ENCODE measurements at regions not wholly inside any gene's neighbourhood (a gene's known extent, or its start where the extent isn't known, plus 50 kb on each side); places are given as distances from the start of the nearest gene placed in this dataset.

- no peak for DNase-seq (ENCODE audit: low spot score)
Measured at GRCh38 chr3:44056446-44057240, 185.0 kb upstream of the TOPAZ1 start.

- no peak for DNase-seq (ENCODE audit: low spot score)
Measured at GRCh38 chr3:44058022-44058867, 183.4 kb upstream of the TOPAZ1 start.

GRCh38 chr3:44058868-44059203 is 182.8 kb upstream of the TOPAZ1 start:
- DNase-seq (ENCODE audit: low spot score), result no peak

DNA sequence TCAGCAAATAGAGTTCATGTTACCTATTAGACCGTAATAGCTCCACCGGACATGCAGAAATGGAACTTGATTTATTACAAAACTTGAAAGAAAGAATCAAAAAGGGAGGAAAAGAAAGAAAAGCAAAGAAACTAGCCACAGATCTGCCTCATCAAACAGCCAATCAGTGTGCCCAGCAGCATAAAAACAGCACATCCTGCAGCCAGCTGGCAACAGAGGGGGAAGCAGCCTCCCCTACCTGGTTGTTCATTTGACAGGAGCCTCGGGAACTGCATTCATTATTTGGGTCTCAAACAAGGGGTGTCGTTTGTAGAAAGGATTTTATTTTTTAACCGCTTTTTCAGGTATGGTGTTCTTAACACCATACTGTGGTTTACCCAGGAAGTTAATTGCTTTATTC is 181.5 kb upstream of the TOPAZ1 start:
- DNase-seq (ENCODE audit: low spot score), result no peak

DNA sequence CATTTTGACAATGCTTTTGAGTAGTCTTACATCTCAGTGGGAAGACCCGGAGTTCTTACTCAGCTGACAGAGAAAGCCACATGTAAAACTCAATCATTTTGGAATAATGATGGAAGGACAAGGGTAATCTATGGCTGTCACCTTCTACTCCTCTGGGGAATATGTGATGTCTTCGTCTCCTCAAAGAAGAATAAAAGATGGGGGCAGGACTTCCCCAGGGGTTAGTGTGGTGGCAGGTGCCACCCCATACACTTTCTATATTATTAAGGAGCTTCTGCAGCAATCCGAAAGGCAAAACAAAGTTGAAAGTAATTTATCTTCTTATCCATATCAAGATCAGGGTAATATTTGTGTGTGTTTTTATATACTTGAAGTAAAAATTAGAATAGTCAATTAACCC is 180.4 kb upstream of the TOPAZ1 start:
- no peak for DNase-seq (ENCODE audit: low spot score)

- no peak for DNase-seq (ENCODE audit: low spot score)
Measured at GRCh38 chr3:44061961-44062360, 179.7 kb upstream of the TOPAZ1 start.

DNA sequence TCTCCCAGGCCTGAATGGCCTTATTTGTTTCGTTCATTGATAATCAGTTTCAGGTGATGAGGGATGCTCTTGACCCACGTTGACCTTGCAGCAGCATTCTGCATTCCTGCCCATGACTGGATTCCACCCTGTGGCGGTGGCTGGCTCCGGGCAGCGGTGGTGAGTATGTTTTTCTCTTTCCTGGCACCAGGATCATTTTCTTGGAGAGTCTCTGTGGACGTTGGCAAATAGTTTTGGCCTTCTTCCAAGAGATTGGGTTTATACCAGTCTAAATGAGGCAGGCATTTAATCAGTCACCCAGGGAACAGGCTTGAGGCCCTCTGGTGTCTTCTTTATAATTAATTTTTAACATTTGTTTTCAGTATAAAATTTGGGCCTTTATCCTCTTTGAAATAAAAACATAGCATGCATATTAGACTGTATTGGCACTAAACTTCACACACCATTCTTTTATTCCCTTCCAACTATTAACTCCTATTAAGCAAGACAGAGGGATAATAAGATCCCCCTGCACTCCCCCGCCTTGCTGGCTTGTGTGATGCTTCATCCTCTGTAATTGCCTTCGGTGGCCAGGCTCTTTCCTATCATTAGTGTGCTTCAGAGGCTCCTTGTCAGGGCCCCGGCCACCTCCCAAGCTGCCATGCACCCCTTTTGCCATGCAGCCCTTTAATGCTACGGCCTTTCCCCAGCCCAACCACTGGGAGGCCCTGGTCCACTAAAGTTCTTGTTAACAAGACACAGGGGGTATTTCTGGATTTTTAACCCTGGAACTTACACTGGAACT is 176.2 kb upstream of the TOPAZ1 start:
- DNase-seq (ENCODE audit: low spot score), result no peak

- no peak for DNase-seq (ENCODE audit: low spot score)
Measured at GRCh38 chr3:44066806-44067205, 174.9 kb upstream of the TOPAZ1 start.

DNA sequence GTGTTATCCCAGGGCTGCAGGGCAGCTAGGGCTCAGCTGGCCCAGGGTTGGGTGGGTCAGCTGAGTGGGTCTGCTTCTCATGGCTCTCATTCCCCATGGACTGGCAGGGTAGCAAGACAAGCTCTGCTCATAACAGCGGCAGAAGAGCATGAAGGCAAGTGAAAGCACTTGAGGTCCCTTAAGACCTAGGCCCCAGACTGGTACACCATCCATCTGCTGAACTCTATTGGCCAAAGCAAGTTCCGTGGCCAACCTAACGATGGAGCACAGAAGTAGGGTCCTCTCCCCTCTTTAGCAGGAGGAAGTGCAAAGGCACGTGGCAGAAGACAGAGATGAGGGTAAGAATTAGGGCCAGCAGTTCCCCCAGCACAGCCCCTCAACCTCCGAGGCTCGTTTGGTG is 174.3 kb upstream of the TOPAZ1 start:
- DNase-seq (ENCODE audit: low spot score), result no peak

DNA sequence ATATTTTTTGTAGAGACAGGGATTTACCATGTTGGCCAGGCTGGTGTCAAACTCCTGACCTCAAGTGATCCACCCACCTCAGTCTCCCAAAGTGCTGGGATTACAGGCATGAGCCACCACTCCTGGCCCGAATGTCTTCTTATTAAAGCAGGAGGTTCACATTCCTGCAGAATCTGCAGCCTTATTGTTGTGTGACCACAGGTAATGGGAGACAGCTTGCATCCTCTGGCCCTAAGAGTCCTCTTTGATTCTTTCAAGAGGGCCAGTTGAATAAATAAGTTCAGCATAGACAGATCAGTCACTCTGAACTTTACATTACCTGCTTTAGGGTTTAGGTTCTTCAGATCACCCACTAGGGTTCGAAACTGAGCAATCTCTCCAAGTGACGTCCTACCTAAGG is 172.9 kb upstream of the TOPAZ1 start:
- no peak for DNase-seq (ENCODE audit: low spot score)

DNA sequence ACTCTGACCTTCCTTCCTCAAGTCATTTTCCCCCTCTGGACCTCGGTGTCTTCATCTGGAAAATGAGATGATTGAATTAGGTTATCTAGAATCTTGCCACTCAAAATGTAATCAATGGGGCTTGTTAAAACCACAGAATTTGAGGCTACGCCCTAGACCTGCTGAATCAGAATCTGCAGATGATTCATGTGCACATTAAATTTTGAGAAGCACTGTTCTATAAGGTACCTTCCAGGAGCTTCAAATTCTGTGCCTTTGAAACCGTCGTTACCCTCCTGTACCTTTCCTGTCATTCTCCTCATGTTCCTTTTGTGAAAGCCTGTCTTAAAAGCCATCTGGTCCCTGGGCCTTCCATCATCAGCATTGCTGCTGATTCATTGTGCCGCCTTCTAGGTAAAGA is 172.4 kb upstream of the TOPAZ1 start:
- no peak for DNase-seq (ENCODE audit: low spot score)

GRCh38 chr3:44070841-44071546 is 170.7 kb upstream of the TOPAZ1 start:
- DNase-seq (ENCODE audit: low spot score), result no peak

- DNase-seq (ENCODE audit: low spot score), result no peak
Measured at GRCh38 chr3:44072601-44073540, 168.8 kb upstream of the TOPAZ1 start.

DNA sequence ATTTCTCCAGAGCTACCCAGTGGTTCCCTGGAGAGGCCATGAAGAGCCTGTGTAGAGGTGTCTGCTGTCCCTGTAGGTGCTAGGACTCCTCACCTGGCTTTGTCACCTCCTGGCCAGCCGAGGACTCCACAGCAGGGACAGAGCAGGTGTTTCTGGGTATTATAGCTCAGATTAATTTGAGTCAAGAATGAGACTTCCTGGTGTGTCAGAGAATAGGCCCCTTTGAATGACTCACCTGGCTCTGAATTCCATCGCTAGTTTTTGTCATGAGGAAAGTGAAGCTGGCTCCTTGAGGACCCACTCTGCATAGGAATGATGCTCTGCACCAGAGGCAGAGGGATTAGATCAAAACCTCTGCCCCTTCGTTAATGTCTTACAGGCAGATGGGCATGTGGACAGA is 167.5 kb upstream of the TOPAZ1 start:
- no peak for DNase-seq (ENCODE audit: low spot score)

DNA sequence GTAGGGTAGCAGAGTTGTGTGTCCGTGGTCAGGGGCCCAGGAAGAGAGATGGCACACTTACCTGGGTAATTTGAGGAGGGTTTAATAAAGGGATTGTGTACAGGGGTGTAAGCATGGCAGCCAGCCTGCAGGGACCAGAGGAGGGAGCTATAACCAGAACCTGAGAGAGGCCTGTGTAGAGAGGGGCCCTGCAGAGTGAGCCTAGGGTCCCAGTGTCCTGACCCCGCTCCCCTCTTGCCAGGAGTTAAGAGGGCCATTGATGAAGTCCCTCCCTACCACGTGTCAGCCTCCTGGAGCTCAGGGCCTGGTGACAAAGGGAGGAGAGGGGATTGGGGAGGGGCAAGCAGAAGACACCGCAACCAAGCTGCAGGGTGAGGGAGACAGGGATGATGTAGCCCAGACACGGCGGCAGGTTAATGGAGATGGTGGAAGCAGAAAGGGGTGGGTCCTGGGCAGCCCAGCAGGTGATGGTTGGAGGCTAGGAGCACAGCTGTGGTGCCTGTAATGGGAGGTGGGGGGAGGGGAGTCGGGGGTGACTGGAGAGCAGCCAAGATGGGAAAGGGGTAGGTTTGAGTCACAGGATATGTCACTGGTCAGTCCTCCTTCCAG is 165.4 kb upstream of the TOPAZ1 start:
- DNase-seq (ENCODE audit: low spot score), result no peak

DNA sequence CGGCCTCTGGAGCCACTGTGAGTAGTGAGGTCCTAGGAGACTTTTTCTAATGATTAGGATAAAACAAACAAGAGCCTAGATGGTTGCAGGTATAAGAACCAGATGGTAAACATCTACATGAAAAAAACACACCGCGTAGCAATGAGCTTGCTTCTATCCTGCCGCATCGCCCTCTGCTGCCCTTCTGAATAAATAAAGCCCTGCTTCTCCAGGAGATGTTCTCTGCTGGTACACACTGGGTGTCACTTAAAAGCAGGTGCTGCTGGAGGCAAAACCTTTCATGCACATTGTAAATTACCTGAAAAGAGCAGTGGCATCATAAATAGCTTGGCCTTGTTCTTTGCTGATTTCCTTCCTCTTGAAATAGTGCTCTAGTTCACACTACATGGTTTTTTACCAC is 164.4 kb upstream of the TOPAZ1 start:
- DNase-seq (ENCODE audit: low spot score), result no peak

- no peak for DNase-seq (ENCODE audit: low spot score)
Measured at GRCh38 chr3:44078863-44079262, 162.8 kb upstream of the TOPAZ1 start.

GRCh38 chr3:44079916-44080315 is 161.8 kb upstream of the TOPAZ1 start:
- no peak for DNase-seq (ENCODE audit: low spot score)

DNA sequence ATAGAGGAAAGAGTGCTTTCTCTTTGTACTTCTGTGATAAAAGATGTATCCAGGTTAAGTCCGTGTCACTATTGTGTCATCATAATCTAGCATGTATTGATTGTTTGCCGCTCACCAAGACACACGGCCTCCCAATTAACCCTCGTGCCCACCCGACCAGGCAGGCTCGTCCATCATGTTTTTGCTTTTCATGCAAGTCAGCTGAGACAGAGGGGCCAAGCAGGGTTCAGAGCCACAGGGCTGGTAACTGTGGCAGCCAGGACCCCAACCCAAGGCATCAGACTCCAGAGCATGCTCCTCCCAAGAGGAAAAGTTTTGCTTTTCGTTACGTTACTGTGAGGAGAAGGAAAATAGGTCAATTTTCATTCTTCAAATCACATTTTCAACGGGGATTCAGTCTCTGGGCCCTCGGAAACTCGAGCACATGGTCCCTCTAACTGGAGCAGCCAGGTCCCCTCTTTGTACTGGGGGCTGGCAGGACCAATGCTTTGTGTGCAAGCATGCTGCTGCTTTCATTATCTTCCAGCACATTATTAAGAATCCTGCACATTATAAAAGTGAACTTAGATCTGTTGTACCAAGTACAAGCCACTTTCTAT is 161.1 kb upstream of the TOPAZ1 start:
- DNase-seq (ENCODE audit: low spot score), result no peak

DNA sequence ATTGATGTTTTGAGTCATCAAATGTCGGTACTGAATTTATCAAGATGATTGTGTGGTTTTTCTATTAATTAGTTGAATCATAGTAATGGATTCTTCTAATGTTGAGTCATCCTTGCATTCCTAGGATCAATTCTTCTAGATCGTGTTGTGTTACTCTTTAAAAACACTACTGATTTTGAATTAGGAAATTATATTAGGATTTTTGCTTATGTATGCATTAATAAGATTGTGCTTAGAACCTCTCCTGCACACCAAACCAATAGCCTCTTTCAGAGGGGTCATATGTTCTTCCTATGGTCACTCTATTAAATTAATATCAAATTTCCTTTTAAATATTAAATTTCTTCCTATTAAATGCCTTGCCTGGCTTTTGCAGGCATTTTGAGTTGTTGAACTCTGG is 151.7 kb upstream of the TOPAZ1 start:
- DNase-seq (ENCODE audit: low spot score), result no peak
